ENCODE measurements at regions not wholly inside any gene's neighbourhood (a gene's known extent, or its start where the extent isn't known, plus 50 kb on each side); places are given as distances from the start of the nearest gene placed in this dataset.

DNA sequence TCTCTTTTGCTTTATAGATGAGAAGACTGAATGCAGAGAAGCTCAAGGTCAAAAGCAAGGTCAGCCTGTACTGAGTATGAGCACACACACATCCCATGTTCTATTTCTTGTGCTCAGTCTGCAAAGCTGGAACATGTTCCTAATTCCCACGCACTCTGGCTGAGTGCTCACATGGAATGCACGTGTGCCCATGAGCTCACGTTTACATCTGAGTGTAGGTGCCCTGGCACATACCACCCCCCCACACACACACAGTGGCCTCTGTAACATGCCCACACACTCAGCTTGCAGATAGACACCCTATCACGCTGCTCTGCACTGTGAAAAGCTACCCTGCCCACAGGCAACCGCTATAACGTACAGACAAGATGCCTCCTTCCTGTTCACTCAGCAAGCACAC, 700.1 kb downstream of the MED13L start:
- H3K27ac ChIP-seq = no peak overlapping the region
- no peaks in the 10 kb centered on the region for H3K27me3 ChIP-seq
- H3K4me1 ChIP-seq = no peaks in the 10 kb centered on the region
- TF ChIP-seq POLR2AphosphoS5 (IDR thresholded peaks at IDR 0.05) (no peak), POLR2A (IDR thresholded peaks at IDR 0.05) (no peak)
- TF ChIP-seq, protein P1, sequence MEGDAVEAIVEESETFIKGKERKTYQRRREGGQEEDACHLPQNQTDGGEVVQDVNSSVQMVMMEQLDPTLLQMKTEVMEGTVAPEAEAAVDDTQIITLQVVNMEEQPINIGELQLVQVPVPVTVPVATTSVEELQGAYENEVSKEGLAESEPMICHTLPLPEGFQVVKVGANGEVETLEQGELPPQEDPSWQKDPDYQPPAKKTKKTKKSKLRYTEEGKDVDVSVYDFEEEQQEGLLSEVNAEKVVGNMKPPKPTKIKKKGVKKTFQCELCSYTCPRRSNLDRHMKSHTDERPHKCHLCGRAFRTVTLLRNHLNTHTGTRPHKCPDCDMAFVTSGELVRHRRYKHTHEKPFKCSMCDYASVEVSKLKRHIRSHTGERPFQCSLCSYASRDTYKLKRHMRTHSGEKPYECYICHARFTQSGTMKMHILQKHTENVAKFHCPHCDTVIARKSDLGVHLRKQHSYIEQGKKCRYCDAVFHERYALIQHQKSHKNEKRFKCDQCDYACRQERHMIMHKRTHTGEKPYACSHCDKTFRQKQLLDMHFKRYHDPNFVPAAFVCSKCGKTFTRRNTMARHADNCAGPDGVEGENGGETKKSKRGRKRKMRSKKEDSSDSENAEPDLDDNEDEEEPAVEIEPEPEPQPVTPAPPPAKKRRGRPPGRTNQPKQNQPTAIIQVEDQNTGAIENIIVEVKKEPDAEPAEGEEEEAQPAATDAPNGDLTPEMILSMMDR (IDR thresholded peaks at IDR 0.05) = no peak
- intact Hi-C loops (cut with DNase I; ENCODE audit: low total_unique reads) = loop anchor here (5.0 kb wide), 1 partner anchor 465 kb away; no protein-coding TSS in a partner anchor
- H3K9me3 ChIP-seq = no peaks in the 10 kb centered on the region
- no peak for DNase-seq (ENCODE audit: low spot score in 2 of 2)
- H3K4me3 ChIP-seq = no peak overlapping the region
- no peaks in the 10 kb centered on the region for H3K36me3 ChIP-seq

DNA sequence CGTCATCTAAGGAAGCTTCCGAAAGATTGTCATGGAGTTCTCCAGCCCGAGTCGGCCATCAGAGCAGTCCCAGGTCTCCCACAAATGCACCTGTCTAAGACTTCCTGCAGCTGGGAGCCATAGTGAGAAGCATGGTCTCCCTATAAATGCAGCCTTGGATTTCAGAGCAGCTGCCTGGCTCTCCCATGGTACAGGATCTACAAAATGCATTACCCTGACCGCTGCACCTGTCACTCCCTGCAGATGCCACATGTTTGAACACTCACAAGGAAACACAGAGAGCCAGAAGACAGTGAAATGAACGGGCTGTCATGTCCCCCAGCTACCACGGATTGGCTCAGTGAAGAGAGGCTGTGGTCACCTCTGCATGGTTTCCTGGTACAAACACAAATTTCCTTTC, 702.7 kb downstream of the MED13L start:
- intact Hi-C loops (cut with DNase I; ENCODE audit: low total_unique reads) = loop anchor here (5.0 kb wide), 1 partner anchor 467 kb away; no protein-coding TSS in a partner anchor
- TF ChIP-seq, protein P1 (IDR thresholded peaks at IDR 0.05) = no peak
- TF ChIP-seq POLR2A (IDR thresholded peaks at IDR 0.05) (no peak), POLR2AphosphoS5 (IDR thresholded peaks at IDR 0.05) (no peak)
- no peak overlapping the region for H3K27ac ChIP-seq
- no peaks in the 10 kb centered on the region for H3K36me3 ChIP-seq
- no peaks in the 10 kb centered on the region for H3K4me1 ChIP-seq
- H3K9me3 ChIP-seq = no peaks in the 10 kb centered on the region
- H3K27me3 ChIP-seq = no peaks in the 10 kb centered on the region
- no peak overlapping the region for H3K4me3 ChIP-seq
- DNase-seq (ENCODE audit: low spot score in 2 of 2) = no peak

DNA sequence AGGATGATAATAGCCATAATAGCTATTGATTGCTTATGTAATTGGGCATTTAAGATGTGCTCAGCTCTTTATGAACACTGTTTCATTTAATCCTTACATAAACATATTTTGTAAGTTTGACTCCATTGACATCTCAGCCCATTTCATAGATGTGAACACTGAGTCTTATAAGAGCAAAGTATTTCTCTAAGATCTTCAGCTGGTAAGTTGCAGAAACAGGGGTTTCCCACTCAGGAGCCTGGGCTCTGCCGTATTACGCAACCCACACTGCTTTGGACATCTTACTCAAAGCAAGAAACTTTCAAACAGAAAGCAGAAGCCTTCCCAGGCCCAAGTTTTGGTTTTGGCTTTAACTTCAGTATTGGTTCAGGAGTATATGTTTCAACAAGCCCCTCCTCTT, 705.1 kb downstream of the MED13L start:
- H3K4me1 ChIP-seq = no peaks in the 10 kb centered on the region
- intact Hi-C loops (cut with DNase I; ENCODE audit: low total_unique reads) = no loop called here
- no peak for DNase-seq (ENCODE audit: low spot score in 2 of 2)
- H3K9me3 ChIP-seq = no peaks in the 10 kb centered on the region
- no peaks in the 10 kb centered on the region for H3K36me3 ChIP-seq
- H3K27ac ChIP-seq = no peak overlapping the region
- TF ChIP-seq POLR2AphosphoS5 (IDR thresholded peaks at IDR 0.05) (no peak), POLR2A (IDR thresholded peaks at IDR 0.05) (no peak)
- TF ChIP-seq, protein P1 (IDR thresholded peaks at IDR 0.05) = no peak
- no peak overlapping the region for H3K4me3 ChIP-seq
- no peaks in the 10 kb centered on the region for H3K27me3 ChIP-seq

DNA sequence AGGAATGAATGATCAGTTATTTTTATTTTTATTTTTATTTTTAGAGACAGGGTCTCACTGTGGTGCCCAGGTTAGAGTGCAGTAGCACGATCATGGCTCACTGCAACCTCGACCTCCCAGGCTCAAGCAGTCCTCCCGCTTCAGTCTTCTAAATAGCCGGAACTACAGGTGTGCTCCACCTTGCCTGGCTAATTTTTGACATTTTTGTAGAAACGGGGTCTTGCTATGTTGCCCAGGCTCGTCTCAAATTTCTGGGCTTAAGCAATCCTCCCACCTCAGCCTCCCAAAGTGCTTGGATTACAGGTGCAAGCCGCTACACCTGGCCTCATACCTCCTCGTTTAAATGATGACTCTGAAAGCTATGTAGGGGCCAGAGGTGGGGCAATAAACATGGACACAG, 706.0 kb downstream of the MED13L start:
- no peaks in the 10 kb centered on the region for H3K36me3 ChIP-seq
- H3K9me3 ChIP-seq = no peaks in the 10 kb centered on the region
- no peak for TF ChIP-seq POLR2A (IDR thresholded peaks at IDR 0.05)
- no peak for TF ChIP-seq POLR2AphosphoS5 (IDR thresholded peaks at IDR 0.05)
- TF ChIP-seq, protein P1 (IDR thresholded peaks at IDR 0.05) = no peak
- intact Hi-C loops (cut with DNase I; ENCODE audit: low total_unique reads) = no loop called here
- no peaks in the 10 kb centered on the region for H3K4me1 ChIP-seq
- no peak for DNase-seq (ENCODE audit: low spot score in 2 of 2)
- no peaks in the 10 kb centered on the region for H3K27me3 ChIP-seq
- no peak overlapping the region for H3K4me3 ChIP-seq
- H3K27ac ChIP-seq = no peak overlapping the region

DNA sequence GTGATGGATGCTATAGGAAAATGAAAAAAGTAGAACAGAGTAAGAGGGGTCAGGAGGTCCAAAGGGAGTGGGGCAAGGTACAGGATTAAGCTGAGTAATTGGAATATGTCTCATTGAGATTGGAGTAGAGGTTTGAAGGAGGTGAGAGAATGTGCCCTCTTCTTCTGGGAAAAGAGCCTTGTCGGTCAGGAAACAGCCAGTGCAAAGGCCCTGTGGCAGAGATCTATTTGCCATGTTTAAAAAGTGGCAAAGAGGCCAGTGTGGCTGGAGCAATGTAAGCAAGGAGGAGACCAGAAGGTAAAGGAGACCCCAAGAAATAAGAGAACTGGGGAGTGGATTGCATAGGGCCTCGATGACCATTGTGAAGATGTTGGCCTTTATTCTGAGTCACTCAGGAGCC, 706.5 kb downstream of the MED13L start:
- TF ChIP-seq POLR2AphosphoS5 (IDR thresholded peaks at IDR 0.05) (no peak), POLR2A (IDR thresholded peaks at IDR 0.05) (no peak)
- TF ChIP-seq, protein P1 (IDR thresholded peaks at IDR 0.05) = no peak
- H3K36me3 ChIP-seq = no peaks in the 10 kb centered on the region
- DNase-seq (ENCODE audit: low spot score in 2 of 2) = no peak
- no peak overlapping the region for H3K27ac ChIP-seq
- intact Hi-C loops (cut with DNase I; ENCODE audit: low total_unique reads) = no loop called here
- no peaks in the 10 kb centered on the region for H3K9me3 ChIP-seq
- no peak overlapping the region for H3K4me3 ChIP-seq
- no peaks in the 10 kb centered on the region for H3K27me3 ChIP-seq
- no peaks in the 10 kb centered on the region for H3K4me1 ChIP-seq
